ENCODE measurements at regions not wholly inside any gene's neighbourhood (a gene's known extent, or its start where the extent isn't known, plus 50 kb on each side); places are given as distances from the start of the nearest gene placed in this dataset.
"Not testable (repeated sequence)": the region's sequence is repeated elsewhere in the genome, so short reads cannot be mapped to it uniquely, and the experiment has no call there.

- no peak for DNase-seq
Measured at GRCh38 chr2:109720380-109721106, 73.6 kb upstream of the RGPD5 start.

- no peak for DNase-seq
Measured at GRCh38 chr2:109721135-109721534, 73.0 kb upstream of the RGPD5 start.

DNA sequence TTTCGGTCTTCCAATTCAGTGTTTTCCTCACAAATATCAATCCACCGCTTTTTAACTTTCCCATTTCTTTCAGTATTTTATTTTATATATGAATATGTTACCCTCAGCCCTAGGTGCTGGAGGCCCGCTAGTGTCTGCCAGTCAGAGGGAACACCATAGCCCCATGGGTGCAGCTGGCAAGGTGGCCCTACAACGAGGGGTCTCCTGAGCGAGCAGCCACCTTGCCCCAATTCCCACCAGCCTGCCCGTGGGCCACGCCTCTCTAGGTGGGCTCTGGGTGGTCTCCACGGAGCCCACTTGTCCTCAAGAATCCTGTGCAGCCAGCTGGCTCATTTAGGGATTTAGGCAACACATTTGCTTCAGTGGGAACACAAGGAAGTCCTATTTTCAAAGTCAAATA is 72.5 kb upstream of the RGPD5 start:
- no peak for DNase-seq

- DNase-seq, result no peak
Measured at GRCh38 chr2:109722026-109722425, 72.1 kb upstream of the RGPD5 start.

DNA sequence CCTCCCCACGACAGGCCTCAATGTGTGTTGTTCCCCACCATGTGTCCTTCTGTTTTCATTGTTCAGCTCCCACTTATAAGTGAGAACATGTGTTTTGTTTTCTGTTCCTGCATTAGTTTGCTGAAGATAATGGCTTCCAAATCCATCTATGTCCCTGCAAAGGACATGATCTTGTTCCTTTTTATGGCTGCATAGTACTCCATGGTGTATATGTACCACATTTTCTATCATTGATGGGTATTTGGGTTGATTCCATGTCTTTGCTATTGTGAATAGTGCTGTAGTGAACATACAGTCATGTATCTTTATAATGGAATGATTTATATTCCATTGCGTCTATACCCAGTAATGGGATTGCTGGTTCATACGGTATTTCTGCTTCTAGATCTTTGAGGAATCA is 71.5 kb upstream of the RGPD5 start:
- not testable (repeated sequence) for DNase-seq

DNA sequence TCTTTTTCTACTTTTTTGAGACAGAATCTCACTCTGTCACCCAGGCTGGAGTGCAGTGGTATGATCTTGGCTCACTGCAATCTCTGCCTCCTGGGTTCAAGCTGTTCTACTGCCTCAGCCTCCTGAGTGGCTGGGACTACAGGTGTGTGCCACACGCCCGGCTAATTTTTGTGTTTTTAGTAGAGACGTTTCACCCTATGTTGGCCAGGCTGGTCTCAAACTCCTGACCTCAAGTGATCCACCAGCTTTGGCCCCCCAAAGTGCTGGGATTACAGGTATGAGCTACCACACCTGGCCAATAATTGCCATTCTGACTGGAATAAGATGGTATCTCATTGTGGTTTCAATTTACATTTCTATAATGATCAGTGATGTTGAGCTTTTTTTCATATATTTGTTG is 71.0 kb upstream of the RGPD5 start:
- not testable (repeated sequence) for DNase-seq

- DNase-seq, result no peak
Measured at GRCh38 chr2:109724533-109725460, 69.3 kb upstream of the RGPD5 start.

DNA sequence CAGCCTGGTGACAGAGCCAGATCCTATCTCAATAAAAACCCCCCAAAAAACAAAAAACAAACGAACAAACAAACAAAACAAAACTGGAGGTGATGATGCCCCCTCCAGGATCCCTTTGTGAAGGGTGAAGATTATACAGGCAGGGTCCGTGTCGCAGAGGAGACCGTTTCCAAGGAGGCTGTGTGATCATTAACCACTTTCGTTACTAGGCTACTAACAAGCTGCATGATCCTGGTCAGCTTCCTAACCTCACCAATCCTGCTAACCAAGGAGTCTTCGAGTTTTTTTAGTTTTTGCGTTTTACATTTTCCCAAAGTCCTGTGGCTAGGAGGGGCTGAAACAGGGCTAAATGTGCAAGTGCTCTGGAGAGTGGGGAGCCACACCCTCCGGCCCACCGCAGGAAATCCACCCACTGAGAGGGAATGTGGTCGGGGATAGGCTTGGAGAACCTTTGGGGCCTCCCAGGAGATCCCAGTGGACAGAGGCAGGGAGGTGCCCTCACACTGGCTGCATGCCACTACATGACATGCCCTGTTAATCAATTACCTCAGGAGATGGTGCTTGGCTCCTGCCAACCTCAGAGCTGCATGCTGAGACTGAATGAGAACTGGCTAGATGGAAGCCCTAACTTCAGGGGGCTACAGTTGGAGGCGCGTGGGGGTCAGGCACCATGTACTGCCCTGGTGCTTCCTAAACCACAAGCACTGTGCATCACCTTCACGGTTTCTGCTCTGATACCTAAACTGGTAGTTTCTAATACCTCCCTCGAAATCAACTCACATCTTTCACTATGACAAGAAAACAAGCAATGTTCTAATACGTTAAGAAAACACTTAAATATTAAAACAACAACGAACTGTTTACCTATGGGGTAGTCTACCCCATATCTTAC is 67.5 kb upstream of the RGPD5 start:
- DNase-seq, result no peak

DNA sequence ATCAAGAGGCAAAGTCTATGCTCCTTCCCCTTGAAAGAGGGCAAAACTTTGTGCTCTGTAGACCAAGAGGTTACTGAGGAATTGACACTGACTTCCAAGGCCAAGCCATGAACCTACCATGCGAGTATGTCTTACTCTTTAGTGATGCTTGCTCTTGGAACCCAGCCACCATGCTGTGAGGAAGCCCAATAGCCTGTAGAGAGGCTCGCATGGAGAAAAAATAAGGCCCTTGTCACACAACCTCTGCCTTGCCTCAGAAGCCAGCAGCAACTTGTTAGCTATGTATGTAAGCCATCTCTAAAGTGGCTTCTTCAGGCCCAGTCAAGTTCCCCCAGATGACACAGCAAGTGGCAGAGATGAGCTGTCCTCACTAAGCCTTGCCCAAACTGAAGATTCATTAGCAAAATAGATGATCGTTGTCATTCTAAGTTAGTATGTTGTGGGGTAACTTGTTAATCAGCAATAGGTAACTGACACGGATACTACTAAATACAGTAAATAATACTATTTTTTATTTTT is 66.1 kb upstream of the RGPD5 start:
- no peak for DNase-seq

- not testable (repeated sequence) for DNase-seq
Measured at GRCh38 chr2:109733746-109734145, 60.4 kb upstream of the RGPD5 start.

GRCh38 chr2:109736177-109736827 is 57.8 kb upstream of the RGPD5 start:
- peak; percentile 65 for DNase-seq
